H1 (cell line): ENCODE measurements at regions not wholly inside any gene's neighbourhood (a gene's known extent, or its start where the extent isn't known, plus 50 kb on each side); places are given as distances from the start of the nearest gene placed in this dataset.

Experiments used
- CTCF ChIA-PET: fragments of 300-600 bp; sonication (Branson Sonifier 250); formaldehyde crosslinking; loops from one replicate; lab custom pipeline; 2021; ENCODE audit not compliant: partially characterized antibody; lab: Charles Lee
- POLR2A ChIA-PET: fragments of 300-600 bp; sonication (Branson Sonifier 250); formaldehyde crosslinking; loops from one replicate; lab custom pipeline; 2021; ENCODE audit warnings: inconsistent platforms; ENCODE audit not compliant: partially characterized antibody; lab: Charles Lee
- DNase-seq, 2 experiments: peaks; one replicate each; pipeline versions ENCODE4 v3.0.0 to v3.0.0-alpha.2; 2010 to 2022; ENCODE audit warnings: low spot score in 2 of 2, low read depth in 1 of 2, mixed read lengths in 1 of 2
- FAIRE-seq: peaks from 2 replicates; lab custom pipeline; 2011; peaks lifted over from hg19 to GRCh38; lab: Jason Lieb, UNC
- H2AFZ ChIP-seq: 2 replicates; pipeline ENCODE4 v1.8.1; 2012; ENCODE audit warnings: low read length, inconsistent platforms
- H2AK5ac ChIP-seq: 2 replicates; pipeline ENCODE4 v1.6.1; 2013; ENCODE audit warnings: low read depth, low read length
- H2BK120ac ChIP-seq: replicated peaks from 2 replicates; pipeline ENCODE3; 2013; ENCODE audit warnings: low read depth, low read length, inconsistent platforms
- H2BK12ac ChIP-seq: 2 replicates; pipeline ENCODE4 v1.6.1; 2013; ENCODE audit warnings: low read depth, low read length
- H2BK15ac ChIP-seq: 2 replicates; pipeline ENCODE4 v1.6.1; 2013; ENCODE audit warnings: low read length
- H2BK20ac ChIP-seq: 2 replicates; pipeline ENCODE4 v1.6.1; 2013; ENCODE audit warnings: low read length
- H2BK5ac ChIP-seq: 2 replicates; pipeline ENCODE4 v1.6.1; 2013; ENCODE audit warnings: low read depth, low read length
- H3K14ac ChIP-seq: 2 replicates; pipeline ENCODE4 v1.6.1; 2013; ENCODE audit warnings: inconsistent platforms; ENCODE audit not compliant: insufficient read length
- H3K18ac ChIP-seq: 2 replicates; pipeline ENCODE4 v1.6.1; 2013; ENCODE audit warnings: low read length; ENCODE audit errors: extremely low read depth
- H3K23ac ChIP-seq: 2 replicates; pipeline ENCODE4 v1.6.1; 2013; ENCODE audit warnings: inconsistent platforms; ENCODE audit not compliant: insufficient read length
- H3K23me2 ChIP-seq: 2 replicates; pipeline ENCODE4 v1.6.1; 2013; ENCODE audit warnings: low read depth, low read length
- H3K27ac ChIP-seq: 2 replicates; pipeline ENCODE4 v1.6.1; 2011; ENCODE audit warnings: low read depth, low read length, inconsistent platforms
- H3K27me3 ChIP-seq, 4 experiments: replicated peaks in 1 of 4; 1 replicate in 1 of 4; 2 replicates in 3 of 4; pipeline versions ENCODE4 v1.6.1 to v1.8.1; 2011 to 2013; ENCODE audit warnings: low read length in 3 of 4, mild to moderate bottlenecking in 3 of 4, inconsistent platforms in 2 of 4, mixed read lengths in 2 of 4, moderate library complexity in 1 of 4; ENCODE audit not compliant: control insufficient read depth in 3 of 4, insufficient read depth in 3 of 4; ENCODE audit errors: extremely low read depth in 1 of 4
- H3K36me3 ChIP-seq, 4 experiments: 2 replicates each; pipeline versions ENCODE4 v1.6.1 to v1.8.1; 2011 to 2013; ENCODE audit warnings: mild to moderate bottlenecking in 4 of 4, low read length in 3 of 4, moderate library complexity in 2 of 4, control low read depth in 1 of 4, inconsistent platforms in 1 of 4; ENCODE audit not compliant: insufficient read depth in 4 of 4, control insufficient read depth in 2 of 4
- H3K4ac ChIP-seq: replicated peaks from 2 replicates; pipeline ENCODE3; 2013; ENCODE audit warnings: low read length, low read depth, mixed read lengths, inconsistent platforms; ENCODE audit not compliant: insufficient read length
- H3K4me1 ChIP-seq, 4 experiments: replicated peaks in 1 of 4; 1 replicate in 1 of 4; 2 replicates in 3 of 4; pipeline versions ENCODE4 v1.6.1 to v1.8.1; 2011 to 2013; ENCODE audit warnings: low read length in 3 of 4, inconsistent platforms in 2 of 4, mixed read lengths in 1 of 4; ENCODE audit not compliant: insufficient read depth in 4 of 4, control insufficient read depth in 3 of 4
- H3K4me2 ChIP-seq, 2 experiments: 2 replicates each; pipeline versions ENCODE4 v1.6.1 to v1.8.1; 2011 to 2013; ENCODE audit warnings: low read depth in 2 of 2, low read length in 2 of 2, control low read depth in 1 of 2, inconsistent platforms in 1 of 2, mild to moderate bottlenecking in 1 of 2; ENCODE audit not compliant: insufficient read depth in 1 of 2
- H3K4me3 ChIP-seq, 4 experiments: fragments of 200-600, 300-600 bp in 1 of 4; sonication (generic), shearing (Covaris generic), sonication (Bioruptor Twin) in 1 of 4; 2 replicates each; pipeline versions ENCODE4 v1.5.1 to v1.8.1; 2011 to 2016; ENCODE audit warnings: low read length in 4 of 4, low read depth in 3 of 4, control low read depth in 2 of 4, inconsistent platforms in 2 of 4, mild to moderate bottlenecking in 2 of 4, mixed read lengths in 1 of 4, moderate library complexity in 1 of 4; ENCODE audit not compliant: insufficient read depth in 2 of 4; ENCODE audit errors: extremely low read depth in 1 of 4
- H3K56ac ChIP-seq: replicated peaks from 2 replicates; pipeline ENCODE3; 2013; ENCODE audit warnings: low read depth, mild to moderate bottlenecking, mixed read lengths, low read length, inconsistent platforms; ENCODE audit not compliant: insufficient read length
- H3K79me1 ChIP-seq: 2 replicates; pipeline ENCODE4 v1.6.1; 2013; ENCODE audit warnings: low read depth, low read length, control low read depth
- H3K79me2 ChIP-seq, 2 experiments: 2 replicates each; pipeline versions ENCODE4 v1.6.1 to v1.8.1; 2012 to 2013; ENCODE audit warnings: low read length in 2 of 2, mild to moderate bottlenecking in 2 of 2, inconsistent platforms in 1 of 2; ENCODE audit not compliant: insufficient read depth in 2 of 2, control insufficient read depth in 1 of 2
- H3K9ac ChIP-seq, 4 experiments: replicated peaks in 1 of 4; 1 replicate in 1 of 4; 2 replicates in 3 of 4; pipeline versions ENCODE4 v1.6.1 to v1.8.1; 2011 to 2013; ENCODE audit warnings: low read depth in 3 of 4, low read length in 3 of 4, control low read depth in 2 of 4, mild to moderate bottlenecking in 2 of 4, moderate library complexity in 2 of 4, inconsistent platforms in 1 of 4; ENCODE audit errors: extremely low read depth in 1 of 4
- H3K9me3 ChIP-seq, 2 experiments: 2 replicates each; pipeline versions ENCODE4 v1.6.1 to v1.8.1; 2012 to 2013; ENCODE audit warnings: mild to moderate bottlenecking in 2 of 2, moderate library complexity in 2 of 2, control low read depth in 1 of 2, inconsistent platforms in 1 of 2, low read depth in 1 of 2, low read length in 1 of 2, mixed read lengths in 1 of 2; ENCODE audit not compliant: insufficient read depth in 2 of 2
- H4K20me1 ChIP-seq, 2 experiments: replicated peaks in 1 of 2; 2 replicates each; pipeline versions ENCODE3 to v1.8.1; 2011 to 2013; ENCODE audit warnings: inconsistent platforms in 2 of 2, low read length in 2 of 2, mild to moderate bottlenecking in 1 of 2; ENCODE audit not compliant: insufficient read depth in 2 of 2, control insufficient read depth in 1 of 2
- H4K5ac ChIP-seq: 2 replicates; pipeline ENCODE4 v1.6.1; 2013; ENCODE audit warnings: low read length, low read depth, mixed read lengths, inconsistent platforms; ENCODE audit not compliant: insufficient read length
- H4K8ac ChIP-seq: 2 replicates; pipeline ENCODE4 v1.8.0; 2013; ENCODE audit warnings: mild to moderate bottlenecking, moderate library complexity, low read length, inconsistent platforms; ENCODE audit not compliant: insufficient read depth; ENCODE audit errors: extremely low read depth
- H4K91ac ChIP-seq: replicated peaks from 2 replicates; pipeline ENCODE3; 2013; ENCODE audit warnings: low read length, mixed read lengths, inconsistent platforms; ENCODE audit not compliant: insufficient read length
- ATF3 ChIP-seq: IDR thresholded peaks from 2 replicates; pipeline ENCODE4 v1.6.1; 2011; ENCODE audit warnings: low read depth, mild to moderate bottlenecking, low read length; ENCODE audit not compliant: insufficient read depth
- BACH1 ChIP-seq: IDR thresholded peaks from 2 replicates; pipeline ENCODE4 v1.6.1; 2012; ENCODE audit warnings: low read length, improper control_type of control experiment
- CHD2 ChIP-seq: IDR thresholded peaks from 2 replicates; pipeline ENCODE4 v1.6.1; 2012; ENCODE audit warnings: low read length, improper control_type of control experiment
- EGR1 ChIP-seq: IDR thresholded peaks from 2 replicates; pipeline ENCODE4 v1.6.1; 2011; ENCODE audit warnings: low read depth, low read length, borderline replicate concordance
- PHF8 ChIP-seq: fragments of 200-600 bp; sonication (generic); conservative IDR thresholded peaks from 2 replicates; pipeline ENCODE4 v1.7.1; 2012; ENCODE audit warnings: low read depth, mild to moderate bottlenecking, inconsistent platforms, low read length, moderate library complexity
- POLR2AphosphoS5 ChIP-seq: IDR thresholded peaks from 2 replicates; pipeline ENCODE4 v1.6.1; 2011; ENCODE audit warnings: low read depth, low read length
- TCF12 ChIP-seq: IDR thresholded peaks from 2 replicates; pipeline ENCODE4 v1.6.1; 2011; ENCODE audit warnings: low read depth, mild to moderate bottlenecking, low read length
- TEAD4 ChIP-seq: IDR thresholded peaks from 2 replicates; pipeline ENCODE4 v1.6.1; 2012; ENCODE audit warnings: low read depth, low read length, inconsistent platforms, mixed read lengths
- ZNF274 ChIP-seq: IDR thresholded peaks from 2 replicates; pipeline ENCODE4 v1.7.0; 2012; ENCODE audit warnings: low read length, borderline replicate concordance; ENCODE audit errors: extremely low read depth

DNA sequence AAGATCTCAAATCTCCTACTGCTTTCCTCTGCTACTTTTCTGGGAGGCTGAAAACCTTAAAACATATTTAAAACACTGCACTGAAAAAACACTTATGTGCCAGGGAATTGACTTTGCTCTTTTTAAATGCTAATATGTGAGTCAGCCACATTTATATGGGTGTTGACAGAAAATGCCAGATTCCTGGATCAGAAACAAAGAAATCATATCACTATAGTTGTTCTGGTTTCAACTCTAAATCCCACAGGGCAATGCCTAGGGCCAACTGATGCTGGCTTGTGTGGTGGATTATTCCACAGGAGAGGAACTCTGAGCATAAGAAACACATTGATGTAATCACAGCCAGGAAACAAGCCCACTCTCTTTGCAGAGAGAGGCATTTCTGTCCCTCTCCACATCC is 1439.0 kb upstream of the SPRY2 start:
- Histone ChIP-seq H3K56ac (no peak overlapping the region), H3K4me1 (no peaks in the 10 kb centered on the region), H4K5ac (no peak overlapping the region), H2BK12ac (no peak overlapping the region), H2BK20ac (no peak overlapping the region), H2AK5ac (no peak overlapping the region), H3K27me3 (no peaks in the 10 kb centered on the region), H4K20me1 (no peaks in the 10 kb centered on the region), H3K9ac (no peak overlapping the region), H3K36me3 (no peaks in the 10 kb centered on the region), H2BK120ac (no peak overlapping the region), H3K9me3 (no peaks in the 10 kb centered on the region), H2BK5ac (peak overlapping the region; percentile 15; the same call in 1 of the 2 replicates), H3K4ac (no peak overlapping the region), H3K18ac (no peak overlapping the region), H3K23ac (no peak overlapping the region), H2BK15ac (no peak overlapping the region), H3K4me3 (no peak overlapping the region), H3K79me1 (no peaks in the 10 kb centered on the region), H3K14ac (no peak overlapping the region), H4K91ac (no peak overlapping the region), H2AFZ (0 out of 2 replicates have a peak overlapping the region, but pooled peaks have one; percentile 27), H4K8ac (no peak overlapping the region), H3K4me2 (no peak overlapping the region), H3K79me2 (no peaks in the 10 kb centered on the region), H3K23me2 (no peaks in the 10 kb centered on the region), H3K27ac (no peak overlapping the region)
- TF ChIP-seq TCF12 (no peak), BACH1 (no peak), ATF3 (no peak), PHF8 (no peak), CHD2 (no peak), TEAD4 (no peak), ZNF274 (no peak), EGR1 (no peak), POLR2AphosphoS5 (no peak)
- POLR2A ChIA-PET, result no interaction called here
- CTCF ChIA-PET, result no interaction called here
- FAIRE-seq, result no peak
- no peak for DNase-seq
